HUDEP-2 (cell line): ENCODE measurements at regions not wholly inside any gene's neighbourhood (a gene's known extent, or its start where the extent isn't known, plus 50 kb on each side); places are given as distances from the start of the nearest gene placed in this dataset.
A peak's percentile ranks its signal among the peaks of the same experiment; 100 is the strongest.

Experiments
- DNase-seq, 76 experiments: peaks; one replicate each; lab custom pipeline; 2025; ENCODE audit not compliant: unreplicated experiment in 76 of 76; lab: John Stamatoyannopoulos, UW

DNA sequence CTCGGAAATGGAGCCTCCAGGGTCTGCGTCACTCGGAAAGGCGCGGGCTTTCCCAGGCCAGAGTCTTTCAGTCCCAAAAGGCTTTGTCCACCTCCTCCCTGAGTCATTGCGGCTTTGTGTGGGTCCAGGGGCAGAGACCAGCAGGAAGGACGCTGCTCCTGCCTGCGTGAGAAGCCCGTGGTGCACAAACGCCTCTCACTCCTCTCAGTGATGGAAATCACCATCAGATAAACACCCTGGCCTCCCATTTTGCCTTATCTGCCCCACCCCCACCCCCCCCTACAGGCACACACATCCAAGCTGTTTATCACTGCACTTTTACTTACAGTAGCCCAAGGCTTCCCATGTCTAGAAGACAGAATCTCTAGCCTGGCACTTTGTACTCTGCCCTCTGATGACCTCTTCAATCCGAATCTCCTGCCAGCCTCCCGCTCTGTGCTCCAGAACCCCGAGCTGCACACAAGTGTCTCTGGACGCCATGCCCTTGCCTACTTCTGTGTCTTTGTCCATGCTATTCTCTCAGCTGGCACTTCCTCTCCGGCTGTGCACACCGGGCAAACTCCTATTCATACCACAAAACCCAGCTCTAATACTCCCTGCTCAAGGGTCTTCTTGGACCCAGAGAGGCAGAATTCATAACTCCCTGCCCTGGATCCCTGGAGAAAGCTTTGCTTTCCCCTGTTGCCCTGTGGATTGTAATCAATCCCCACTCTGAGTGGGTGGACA lies 954.6 kb downstream of the TBC1D22A start:
- DNase-seq = peak in 18 of 76 experiments; percentile 3 to 41 (median 20)

DNA sequence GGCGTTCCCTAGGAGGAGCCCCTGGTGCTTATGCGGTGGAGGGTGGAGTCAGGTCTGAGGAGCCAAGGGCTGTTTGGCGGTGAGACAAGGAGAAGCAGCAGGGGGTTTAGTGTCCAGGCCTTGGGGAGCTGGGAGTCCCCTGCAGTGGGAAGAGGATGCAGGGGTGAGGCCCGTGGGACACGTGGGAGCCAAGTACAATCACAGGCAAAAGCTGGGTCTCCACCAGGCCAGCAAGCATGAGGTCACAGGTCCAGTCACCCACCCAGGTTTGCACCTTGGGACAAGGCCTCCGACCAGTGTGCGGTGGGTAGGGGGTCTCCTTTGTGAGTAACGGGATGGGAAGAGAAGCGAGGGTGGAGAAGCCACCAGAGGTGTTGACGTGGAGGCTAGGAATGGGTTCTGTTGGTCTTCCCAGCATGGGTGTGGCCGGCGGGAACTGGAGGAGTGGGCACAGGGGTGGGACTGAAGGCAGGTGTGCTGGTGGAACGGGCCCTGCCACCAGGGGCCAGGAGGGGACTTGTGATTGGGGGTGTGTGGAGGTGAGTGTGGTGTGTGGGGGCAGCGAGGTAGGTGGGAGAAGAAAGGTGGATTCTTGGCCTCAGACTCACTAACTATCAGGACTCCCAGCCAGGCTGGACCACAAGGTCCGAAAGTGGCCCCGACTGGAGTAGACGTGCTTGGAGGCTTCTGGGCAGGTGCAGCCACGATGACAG lies 953.6 kb downstream of the TBC1D22A start:
- no peak for DNase-seq

DNA sequence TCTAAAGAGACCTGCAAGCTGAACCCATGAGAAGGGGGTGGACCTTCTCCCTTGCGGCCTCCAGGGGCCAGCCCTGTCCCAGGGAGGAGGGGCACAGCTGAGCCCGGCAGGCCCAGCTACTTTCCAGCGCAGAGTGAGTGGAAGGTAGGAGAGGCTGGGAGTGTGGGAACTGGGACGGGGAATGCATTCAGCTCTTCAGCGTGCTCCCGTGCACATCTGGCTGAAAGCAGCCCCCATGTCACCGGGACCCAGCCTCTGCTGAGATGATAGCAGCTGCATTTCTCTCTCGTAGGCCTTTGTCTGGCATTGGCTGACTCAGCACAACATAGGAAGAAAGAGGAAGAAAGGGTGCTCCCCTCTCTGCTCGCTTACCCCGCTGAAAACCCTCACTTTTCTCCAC lies 951.5 kb downstream of the TBC1D22A start:
- no peak for DNase-seq

DNA sequence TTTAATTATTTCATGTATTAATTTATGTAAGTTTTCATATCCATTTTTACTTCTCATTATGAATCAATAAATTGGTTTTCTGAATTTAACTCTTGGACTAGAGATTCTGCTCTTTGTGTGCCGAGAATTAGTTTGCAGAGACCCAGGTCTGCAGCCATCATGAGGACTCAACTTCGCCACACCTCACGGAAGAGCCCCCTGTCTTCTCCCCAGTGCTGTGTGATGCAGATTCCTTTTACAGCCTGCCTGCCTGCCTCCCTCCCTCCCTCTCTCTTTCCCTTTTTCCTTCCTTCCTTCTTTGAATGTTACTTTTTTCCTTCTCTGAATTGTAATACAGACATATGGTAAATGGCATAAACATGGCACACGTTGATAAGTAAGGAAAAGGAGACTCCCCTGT lies 947.7 kb downstream of the TBC1D22A start:
- DNase-seq = no peak

GRCh38 chr22:47705350-47705749 lies 942.9 kb downstream of the TBC1D22A start:
- DNase-seq = no peak

DNA sequence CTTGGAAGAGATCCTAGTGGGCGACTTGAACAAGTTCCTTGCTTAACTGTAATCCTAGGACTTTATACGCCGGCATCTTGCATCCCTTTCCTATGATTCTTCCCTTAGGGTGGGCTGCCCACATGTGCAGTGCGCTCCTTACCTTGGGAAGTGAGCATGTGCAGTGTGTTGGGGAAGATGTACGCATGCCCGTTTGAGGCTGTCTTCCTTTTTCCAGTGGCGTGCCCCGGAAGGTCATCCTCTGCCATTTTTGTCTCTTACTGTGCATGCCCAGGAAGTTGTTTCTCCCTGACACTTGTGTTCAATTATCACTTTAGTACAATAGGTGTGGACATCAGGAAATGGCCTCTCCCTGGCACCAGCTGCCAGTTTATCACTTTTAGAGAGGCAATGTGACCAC lies 936.5 kb downstream of the TBC1D22A start:
- no peak for DNase-seq

DNA sequence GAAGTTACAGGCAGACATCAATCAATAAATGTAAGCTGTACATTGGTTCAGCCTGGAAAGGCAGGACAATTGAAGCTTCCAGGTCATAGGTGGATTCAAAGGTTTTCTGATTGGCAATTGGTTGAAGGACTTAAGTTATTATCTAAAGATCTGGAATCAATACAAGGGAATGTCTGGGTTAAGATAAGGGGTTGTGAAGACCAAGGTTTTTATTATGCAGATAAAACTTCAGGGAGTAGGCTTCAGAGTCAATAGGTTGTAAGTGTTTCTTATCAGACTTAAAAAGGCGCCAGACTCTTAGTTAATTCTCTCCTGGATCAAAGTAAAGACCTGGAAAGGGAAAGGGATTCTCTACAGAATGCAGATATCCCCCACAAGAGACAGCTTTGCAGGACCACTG lies 935.4 kb downstream of the TBC1D22A start:
- DNase-seq = peak in 1 of 76 experiments; percentile 18

- peak in 1 of 76 experiments; percentile 10 for DNase-seq
Measured at GRCh38 chr22:47696776-47697175, 934.3 kb downstream of the TBC1D22A start.

GRCh38 chr22:47695176-47695575 lies 932.7 kb downstream of the TBC1D22A start:
- no peak for DNase-seq

DNA sequence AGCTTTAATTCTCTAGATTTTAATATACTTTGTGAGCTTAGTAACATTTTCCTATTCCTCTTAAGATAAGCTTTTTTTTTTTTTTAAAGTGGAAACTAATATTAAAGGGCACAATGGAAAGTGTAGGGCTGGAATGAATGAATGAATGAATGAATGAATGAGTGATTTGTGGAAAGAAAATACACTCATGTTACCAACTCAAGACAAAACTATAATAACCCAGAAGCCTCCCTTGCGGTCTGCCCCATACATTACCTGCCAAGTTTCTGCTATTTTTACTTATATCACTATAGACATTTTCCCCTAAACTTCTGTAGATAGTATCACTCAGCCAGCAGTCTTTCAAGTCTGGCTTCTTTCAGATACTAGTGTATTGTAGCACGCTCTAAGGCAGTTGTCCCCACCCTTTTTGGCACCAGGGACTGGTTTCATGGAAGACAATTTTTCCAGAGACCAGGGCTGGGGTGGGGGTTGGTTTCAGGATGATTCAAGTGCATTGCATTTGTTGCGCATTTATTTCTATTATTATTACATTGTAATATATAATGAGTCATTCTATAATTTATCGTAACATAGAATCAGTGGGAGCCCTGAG lies 932.2 kb downstream of the TBC1D22A start:
- DNase-seq = peak in 5 of 76 experiments; percentile 5 to 36 (median 11)

DNA sequence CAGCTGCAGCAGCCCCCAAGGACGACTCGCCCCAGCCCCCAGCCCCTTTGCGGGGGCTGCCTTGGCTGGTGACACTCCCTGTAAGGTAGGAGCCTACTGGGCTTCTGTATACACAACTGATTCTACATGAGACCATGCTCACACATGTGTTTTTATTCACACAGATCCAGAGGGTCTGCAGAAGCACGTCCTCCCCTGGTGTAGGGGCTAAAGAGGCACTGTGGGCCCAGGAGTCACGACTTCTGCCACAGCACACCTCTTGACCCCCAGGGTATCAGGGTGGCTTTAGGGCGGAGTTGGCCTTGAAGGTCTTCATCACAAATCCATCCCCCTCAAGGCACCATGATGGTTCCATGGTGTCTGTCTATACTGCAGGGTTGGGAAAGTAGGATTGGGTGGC lies 931.2 kb downstream of the TBC1D22A start:
- DNase-seq = no peak

DNA sequence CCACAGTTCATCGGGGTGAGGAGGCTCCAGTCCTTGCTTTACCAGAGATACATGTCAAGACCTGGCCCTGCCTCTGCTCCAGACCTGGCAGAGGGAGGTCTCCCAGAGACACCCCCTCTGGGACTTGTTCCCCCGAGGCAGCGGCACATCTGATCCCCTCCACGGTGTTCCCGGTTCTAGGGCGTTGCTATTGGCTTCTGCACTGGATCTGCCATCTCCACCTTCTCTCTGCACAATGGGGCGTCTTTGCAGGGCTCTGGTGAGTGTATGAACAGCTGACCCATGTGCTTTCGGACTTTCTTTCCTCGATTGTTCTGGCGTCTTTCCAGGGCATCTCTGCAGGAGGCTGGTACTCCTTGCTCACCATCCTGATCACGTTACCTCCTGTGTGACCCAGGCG lies 930.4 kb downstream of the TBC1D22A start:
- no peak for DNase-seq

DNA sequence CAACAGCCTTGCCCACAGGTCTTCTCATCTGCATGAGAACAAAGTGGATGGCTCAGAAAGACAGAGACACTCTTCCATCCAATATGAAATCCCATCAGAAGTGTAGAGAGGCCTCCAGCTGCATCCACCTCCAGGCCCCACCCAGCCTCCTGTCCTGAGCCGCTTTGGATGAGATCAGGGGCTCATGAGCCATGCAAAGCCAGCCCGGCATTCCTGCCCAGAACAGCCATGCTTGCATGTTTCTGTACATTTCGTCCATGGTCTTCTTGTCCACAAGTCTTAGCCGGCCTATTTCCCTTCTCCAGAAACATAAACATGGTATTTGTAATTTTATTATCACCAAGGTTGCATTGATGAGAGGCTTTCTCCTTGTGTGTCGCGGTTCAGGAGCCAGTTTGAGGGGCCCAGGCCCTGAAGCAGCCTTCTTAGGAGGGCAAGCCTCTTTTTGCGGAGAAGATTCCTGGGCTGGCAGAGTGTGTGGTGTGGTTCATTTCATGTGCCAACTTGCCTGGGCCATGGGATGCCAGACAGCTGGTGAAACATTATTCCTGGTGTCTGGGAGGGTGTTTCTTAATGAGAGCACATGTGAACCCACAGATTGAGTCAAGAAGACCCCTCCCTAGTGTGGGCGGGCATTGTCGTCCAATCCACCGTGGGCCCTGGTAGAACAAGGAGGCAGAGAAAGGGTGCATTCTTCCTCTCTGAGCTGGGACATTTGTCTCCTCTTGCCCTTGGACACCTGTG lies 928.9 kb downstream of the TBC1D22A start:
- no peak for DNase-seq

DNA sequence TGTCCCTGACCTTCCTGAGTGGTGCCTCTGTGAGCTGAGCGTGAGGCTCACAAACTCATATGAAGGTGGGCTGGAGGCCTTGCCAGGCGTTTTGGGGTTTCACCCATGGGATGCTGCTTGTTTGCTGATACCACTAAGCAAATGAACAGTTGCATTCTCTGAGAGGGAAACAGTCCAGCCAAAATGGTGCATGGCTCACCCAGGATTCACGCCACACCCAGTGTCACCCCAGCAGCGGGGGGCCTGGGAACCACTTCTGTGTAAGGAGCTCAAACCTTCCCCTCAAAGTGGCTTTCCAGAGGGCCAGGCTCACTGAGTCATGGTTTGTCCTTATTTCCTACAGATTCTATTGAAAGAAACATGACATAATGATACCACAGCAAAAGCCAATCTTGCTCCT lies 928.1 kb downstream of the TBC1D22A start:
- no peak for DNase-seq

GRCh38 chr22:47690166-47690565 lies 927.7 kb downstream of the TBC1D22A start:
- DNase-seq = no peak

DNA sequence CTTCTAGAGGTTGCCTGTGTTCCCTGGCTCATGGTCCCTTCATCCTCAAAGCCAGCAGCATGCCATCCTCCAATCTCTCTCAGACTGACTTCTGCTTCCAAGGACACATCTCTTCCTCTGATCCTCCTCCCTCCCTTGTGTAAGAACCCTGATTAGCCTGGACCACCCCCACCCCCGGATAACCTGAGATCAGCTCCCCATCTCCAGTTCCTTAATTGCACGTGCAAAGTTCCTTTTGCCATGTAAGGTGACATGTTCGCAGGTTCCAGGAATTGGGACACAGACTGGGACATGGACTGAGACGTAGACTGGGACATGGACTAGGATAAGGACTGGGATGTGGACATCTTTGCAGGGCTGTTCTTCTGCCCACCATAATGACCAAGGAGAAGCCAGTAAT lies 925.3 kb downstream of the TBC1D22A start:
- no peak for DNase-seq

DNA sequence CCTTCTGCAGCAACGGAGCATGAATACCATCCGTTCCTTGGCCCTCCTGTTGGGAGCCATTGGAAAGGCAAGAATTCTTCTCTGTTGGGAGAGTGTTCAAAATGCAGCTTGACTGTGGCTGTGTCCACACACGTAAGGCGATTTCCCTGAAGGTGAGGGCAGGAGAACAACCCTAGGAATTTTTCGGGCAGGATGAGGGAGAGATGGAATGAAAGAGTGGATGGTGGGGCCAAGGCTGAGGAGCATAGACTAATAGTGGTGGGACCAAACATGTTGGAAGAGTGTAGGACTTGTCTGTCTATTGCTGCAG lies 924.9 kb downstream of the TBC1D22A start:
- DNase-seq = no peak

DNA sequence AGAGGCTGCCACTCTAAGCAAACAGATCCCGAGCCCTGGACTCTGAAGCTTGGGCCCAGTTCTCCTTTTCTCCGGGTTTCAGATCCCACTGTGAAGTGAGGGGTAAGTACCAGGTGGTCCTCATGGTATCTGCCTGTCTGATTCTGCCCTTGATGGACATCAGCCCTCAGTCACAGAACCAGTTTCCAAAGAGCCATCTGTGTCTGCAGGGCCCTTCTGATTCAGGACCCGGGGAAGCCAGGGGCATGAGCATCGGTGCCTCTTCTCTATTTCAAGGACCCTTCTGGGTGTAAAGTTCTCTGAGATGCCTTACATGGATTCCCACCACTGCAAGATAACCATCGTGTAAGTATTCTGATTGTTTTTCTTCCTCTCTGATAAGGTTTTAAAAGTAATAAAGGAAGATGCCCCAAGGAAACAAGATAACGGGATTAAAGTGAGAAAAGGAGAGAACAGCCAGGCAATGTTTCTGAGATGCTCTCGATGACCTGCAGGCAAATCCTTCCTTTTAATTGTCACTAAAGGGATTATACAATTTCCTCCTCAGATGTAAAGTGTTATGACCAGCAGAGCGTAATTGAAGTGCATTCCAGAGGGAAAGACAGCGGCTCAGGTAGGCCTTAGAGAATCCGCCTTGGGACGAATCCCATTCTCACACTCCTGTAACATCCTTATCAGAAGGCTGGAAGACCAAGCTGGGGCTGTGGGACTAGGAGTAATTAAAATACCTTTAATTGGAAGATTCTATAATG lies 924.3 kb downstream of the TBC1D22A start:
- no peak for DNase-seq

DNA sequence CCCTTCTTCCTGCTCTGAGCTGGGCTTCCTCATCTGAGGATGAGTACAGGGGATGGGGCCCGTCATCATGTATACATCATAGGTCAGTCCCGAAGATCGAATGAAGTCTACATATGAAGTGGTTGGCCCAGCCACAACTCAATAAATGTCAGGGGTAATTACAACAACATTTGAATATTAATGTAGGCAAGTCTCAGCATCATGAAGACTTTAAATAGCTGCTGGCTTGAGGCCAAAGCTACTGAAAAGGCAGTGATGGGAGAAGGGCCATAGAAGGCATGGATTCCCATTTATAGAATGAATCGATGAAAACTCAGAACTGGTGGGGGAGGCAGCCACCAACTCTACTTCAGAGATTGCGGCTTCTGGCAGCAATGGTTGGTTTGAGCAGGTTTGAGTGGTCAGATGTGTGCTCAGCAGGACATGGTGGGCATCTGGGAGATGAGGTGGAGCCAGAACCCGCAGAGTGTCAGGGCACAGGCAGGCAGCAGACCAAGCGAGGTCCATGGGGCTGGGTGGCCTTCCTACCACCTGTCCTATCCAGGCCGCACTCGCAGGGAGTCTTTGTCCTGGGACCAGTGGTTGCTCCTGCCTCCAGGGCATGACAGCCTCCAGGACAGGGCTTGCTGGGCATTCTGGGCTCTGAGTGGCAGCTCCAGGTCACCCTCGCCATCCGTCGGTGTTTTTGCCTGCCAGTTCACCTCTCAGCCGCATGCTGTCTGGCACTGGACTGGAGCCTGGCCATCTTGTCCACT lies 919.1 kb downstream of the TBC1D22A start:
- no peak for DNase-seq
